Esophagus muscularis mucosa (tissue), 3 donors: ENCODE measurements at regions not wholly inside any gene's neighbourhood (a gene's known extent, or its start where the extent isn't known, plus 50 kb on each side); places are given as distances from the start of the nearest gene placed in this dataset.

Source experiments
- POLR2A ChIP-seq: fragments of 450-650 bp; IDR thresholded peaks from one replicate; pipeline ENCODE4 v1.6.1; 2017; ENCODE audit warnings: antibody characterized with exemption, moderate library complexity, mild to moderate bottlenecking, low read depth
- TF ChIP-seq, protein P1 (sequence below), 3 experiments: fragments of 200-600 bp in 2 of 3; fragments of 450-650 bp in 1 of 3; sonication (generic) in 2 of 3; IDR thresholded peaks; one replicate each; pipeline ENCODE4 v1.5.1; 2017 to 2019; ENCODE audit warnings: antibody characterized with exemption in 3 of 3, mild to moderate bottlenecking in 2 of 3, moderate library complexity in 1 of 3

DNA sequence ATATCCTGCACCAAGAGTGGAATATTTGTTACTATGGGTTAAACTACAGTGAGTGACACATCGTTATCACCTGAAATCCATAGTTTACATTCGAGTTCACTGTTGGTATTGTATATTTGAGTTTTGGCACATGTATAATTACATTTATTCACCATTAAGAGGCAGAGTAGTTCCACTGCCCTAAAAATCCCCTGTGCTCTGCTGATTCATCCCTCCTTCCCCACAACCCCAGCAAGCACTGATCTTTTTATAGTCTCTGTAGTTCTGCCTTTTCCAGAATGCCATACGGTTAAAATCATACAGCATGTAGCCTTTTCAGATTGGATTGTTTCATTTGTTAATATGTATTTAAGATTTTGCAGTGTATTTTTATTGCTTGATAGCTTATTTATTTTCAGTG, 495.2 kb downstream of the DIRAS2 start:
- no peak for TF ChIP-seq POLR2A
- TF ChIP-seq, protein P1, sequence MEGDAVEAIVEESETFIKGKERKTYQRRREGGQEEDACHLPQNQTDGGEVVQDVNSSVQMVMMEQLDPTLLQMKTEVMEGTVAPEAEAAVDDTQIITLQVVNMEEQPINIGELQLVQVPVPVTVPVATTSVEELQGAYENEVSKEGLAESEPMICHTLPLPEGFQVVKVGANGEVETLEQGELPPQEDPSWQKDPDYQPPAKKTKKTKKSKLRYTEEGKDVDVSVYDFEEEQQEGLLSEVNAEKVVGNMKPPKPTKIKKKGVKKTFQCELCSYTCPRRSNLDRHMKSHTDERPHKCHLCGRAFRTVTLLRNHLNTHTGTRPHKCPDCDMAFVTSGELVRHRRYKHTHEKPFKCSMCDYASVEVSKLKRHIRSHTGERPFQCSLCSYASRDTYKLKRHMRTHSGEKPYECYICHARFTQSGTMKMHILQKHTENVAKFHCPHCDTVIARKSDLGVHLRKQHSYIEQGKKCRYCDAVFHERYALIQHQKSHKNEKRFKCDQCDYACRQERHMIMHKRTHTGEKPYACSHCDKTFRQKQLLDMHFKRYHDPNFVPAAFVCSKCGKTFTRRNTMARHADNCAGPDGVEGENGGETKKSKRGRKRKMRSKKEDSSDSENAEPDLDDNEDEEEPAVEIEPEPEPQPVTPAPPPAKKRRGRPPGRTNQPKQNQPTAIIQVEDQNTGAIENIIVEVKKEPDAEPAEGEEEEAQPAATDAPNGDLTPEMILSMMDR (IDR thresholded peaks at IDR 0.05), result no peak
